Loucy (cell line): ENCODE measurements at regions not wholly inside any gene's neighbourhood (a gene's known extent, or its start where the extent isn't known, plus 50 kb on each side); places are given as distances from the start of the nearest gene placed in this dataset.

Source experiments
- EZH2phosphoT487 ChIP-seq: fragments of 200-600 bp; IDR thresholded peaks from 2 replicates; pipeline ENCODE4 v1.6.1; 2018; ENCODE audit warnings: antibody characterized with exemption, mild to moderate bottlenecking, moderate library complexity, borderline replicate concordance
- TF ChIP-seq, protein P1 (sequence below): fragments of 200-600 bp; sonication (generic); conservative IDR thresholded peaks from 2 replicates; pipeline ENCODE4 v1.5.1; 2014; ENCODE audit warnings: mild to moderate bottlenecking, antibody characterized with exemption, low read length

DNA sequence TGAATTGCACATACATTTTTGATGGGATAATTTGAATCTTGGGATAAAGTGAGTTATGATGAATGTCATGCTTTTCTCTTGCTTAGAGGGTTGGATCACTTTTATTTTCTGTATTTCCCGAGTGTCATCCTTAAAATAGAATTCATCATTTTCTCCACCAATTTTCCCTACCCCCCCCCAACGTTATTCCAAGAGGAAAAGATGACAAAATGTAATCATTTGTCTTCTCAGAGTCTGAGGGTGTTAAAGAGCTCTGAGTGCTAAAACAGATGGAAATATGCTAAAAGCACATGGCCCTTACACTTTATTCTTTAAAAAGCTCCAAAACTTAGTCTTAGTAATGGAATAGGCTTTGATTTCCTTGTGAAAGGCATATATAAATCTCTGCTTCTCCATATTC lies 81.4 kb downstream of the CHRM3 start:
- TF ChIP-seq, protein P1, sequence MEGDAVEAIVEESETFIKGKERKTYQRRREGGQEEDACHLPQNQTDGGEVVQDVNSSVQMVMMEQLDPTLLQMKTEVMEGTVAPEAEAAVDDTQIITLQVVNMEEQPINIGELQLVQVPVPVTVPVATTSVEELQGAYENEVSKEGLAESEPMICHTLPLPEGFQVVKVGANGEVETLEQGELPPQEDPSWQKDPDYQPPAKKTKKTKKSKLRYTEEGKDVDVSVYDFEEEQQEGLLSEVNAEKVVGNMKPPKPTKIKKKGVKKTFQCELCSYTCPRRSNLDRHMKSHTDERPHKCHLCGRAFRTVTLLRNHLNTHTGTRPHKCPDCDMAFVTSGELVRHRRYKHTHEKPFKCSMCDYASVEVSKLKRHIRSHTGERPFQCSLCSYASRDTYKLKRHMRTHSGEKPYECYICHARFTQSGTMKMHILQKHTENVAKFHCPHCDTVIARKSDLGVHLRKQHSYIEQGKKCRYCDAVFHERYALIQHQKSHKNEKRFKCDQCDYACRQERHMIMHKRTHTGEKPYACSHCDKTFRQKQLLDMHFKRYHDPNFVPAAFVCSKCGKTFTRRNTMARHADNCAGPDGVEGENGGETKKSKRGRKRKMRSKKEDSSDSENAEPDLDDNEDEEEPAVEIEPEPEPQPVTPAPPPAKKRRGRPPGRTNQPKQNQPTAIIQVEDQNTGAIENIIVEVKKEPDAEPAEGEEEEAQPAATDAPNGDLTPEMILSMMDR, result no peak
- no peak for TF ChIP-seq EZH2phosphoT487
